ENCODE measurements at regions not wholly inside any gene's neighbourhood (a gene's known extent, or its start where the extent isn't known, plus 50 kb on each side); places are given as distances from the start of the nearest gene placed in this dataset.

DNA sequence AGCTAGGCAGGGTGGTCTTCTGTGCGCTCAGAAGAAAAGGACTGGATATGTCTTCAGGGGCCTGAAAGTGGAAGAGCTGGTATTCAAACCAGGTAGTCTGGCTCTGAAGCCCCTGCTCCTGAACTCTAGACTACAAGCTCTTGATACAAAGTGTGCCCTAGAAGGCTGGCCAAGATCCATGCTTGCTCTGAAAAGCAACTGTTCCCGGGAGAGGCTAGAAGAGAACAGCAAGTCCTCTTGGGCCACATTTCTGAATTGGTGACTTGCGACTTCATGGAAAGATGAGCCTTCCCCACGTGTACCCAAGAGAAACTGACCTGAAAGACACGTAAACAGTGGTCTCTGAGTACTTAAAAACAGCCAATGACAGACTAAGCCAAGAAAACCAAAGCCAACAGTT lies 123.3 kb upstream of the GRIK3 start:
- H3K9me3 Mint-ChIP-seq (ENCODE audit: low read depth): peaks cover 2% of the 10 kb centered on the region
- no peaks in the 10 kb centered on the region for H3K4me1 Mint-ChIP-seq (ENCODE audit: low read depth)
- no peaks in the 10 kb centered on the region for H3K36me3 Mint-ChIP-seq (ENCODE audit: insufficient read depth)

DNA sequence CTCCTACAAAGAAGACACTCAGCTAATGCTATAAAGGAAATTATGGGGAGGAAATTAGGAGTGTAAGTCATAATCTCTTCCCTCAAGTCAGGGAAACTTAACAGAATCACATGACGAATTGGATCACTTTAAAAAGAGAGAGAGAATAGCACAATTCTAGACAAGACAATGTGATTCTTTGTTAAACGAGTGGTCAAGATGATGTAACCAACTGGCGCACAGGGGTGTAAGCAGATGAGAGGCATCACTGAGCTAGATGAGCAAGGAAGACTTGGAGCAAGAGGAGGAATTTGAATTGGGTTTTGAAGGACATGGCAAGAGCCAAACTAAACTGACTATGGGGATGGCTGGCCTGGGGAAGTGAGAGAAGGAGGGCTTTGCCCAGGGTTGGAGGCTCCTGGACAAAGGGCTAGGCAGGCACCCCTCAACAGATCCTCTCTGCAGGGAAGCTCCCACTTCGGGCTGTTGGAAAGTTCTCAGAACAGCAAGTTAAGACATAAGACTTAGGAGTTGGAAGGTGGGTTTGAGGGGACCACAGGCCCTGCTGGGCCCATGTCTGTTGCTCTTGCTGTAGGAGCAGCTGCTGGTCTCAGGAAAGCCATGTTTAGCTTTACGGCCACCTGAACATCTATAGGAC lies 123.9 kb upstream of the GRIK3 start:
- no peak for DNase-seq (ENCODE audit: low spot score, unreplicated experiment)
- Mint-ChIP-seq H3K27me3 (peaks cover 35% of the 10 kb centered on the region), H3K36me3 (ENCODE audit: insufficient read depth) (no peaks in the 10 kb centered on the region), H3K9me3 (ENCODE audit: low read depth) (peaks cover 2% of the 10 kb centered on the region), H3K4me3 (ENCODE audit: low read depth) (no peak overlapping the region), H3K27ac (no peak overlapping the region), H3K4me1 (ENCODE audit: low read depth) (no peaks in the 10 kb centered on the region)
- TF ChIP-seq, protein P1, sequence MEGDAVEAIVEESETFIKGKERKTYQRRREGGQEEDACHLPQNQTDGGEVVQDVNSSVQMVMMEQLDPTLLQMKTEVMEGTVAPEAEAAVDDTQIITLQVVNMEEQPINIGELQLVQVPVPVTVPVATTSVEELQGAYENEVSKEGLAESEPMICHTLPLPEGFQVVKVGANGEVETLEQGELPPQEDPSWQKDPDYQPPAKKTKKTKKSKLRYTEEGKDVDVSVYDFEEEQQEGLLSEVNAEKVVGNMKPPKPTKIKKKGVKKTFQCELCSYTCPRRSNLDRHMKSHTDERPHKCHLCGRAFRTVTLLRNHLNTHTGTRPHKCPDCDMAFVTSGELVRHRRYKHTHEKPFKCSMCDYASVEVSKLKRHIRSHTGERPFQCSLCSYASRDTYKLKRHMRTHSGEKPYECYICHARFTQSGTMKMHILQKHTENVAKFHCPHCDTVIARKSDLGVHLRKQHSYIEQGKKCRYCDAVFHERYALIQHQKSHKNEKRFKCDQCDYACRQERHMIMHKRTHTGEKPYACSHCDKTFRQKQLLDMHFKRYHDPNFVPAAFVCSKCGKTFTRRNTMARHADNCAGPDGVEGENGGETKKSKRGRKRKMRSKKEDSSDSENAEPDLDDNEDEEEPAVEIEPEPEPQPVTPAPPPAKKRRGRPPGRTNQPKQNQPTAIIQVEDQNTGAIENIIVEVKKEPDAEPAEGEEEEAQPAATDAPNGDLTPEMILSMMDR (IDR thresholded peaks at IDR 0.05; ENCODE audit: unreplicated experiment): no peak

More for the DNA sequence above, 123.3 kb upstream of the GRIK3 start:
- H3K4me3 Mint-ChIP-seq (ENCODE audit: low read depth): no peak overlapping the region
- TF ChIP-seq, protein P1 (IDR thresholded peaks at IDR 0.05; ENCODE audit: unreplicated experiment): no peak
- no peak overlapping the region for H3K27ac Mint-ChIP-seq
- no peak for DNase-seq (ENCODE audit: low spot score, unreplicated experiment)
- peaks cover 35% of the 10 kb centered on the region for H3K27me3 Mint-ChIP-seq

DNA sequence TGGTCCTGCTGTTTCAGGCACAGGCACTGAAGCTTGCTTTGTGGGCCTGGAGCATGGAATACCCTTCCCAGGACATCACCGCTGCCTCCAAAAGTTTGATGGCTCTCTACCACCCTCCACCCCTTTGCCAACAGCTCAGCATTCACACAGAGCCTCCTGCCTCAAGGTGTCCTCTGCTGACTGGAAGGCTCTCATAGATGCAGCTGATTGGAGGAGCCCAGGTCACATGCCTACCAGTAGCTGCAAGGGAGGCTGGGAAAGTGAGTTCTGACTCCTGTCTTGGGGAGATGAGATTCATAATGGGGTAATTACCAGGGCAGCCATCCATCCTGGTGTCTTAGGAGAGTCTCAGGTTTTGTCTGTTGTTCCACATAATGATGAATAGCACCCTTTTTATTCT lies 124.8 kb upstream of the GRIK3 start:
- DNase-seq (ENCODE audit: low spot score, unreplicated experiment): no peak
- peaks cover 2% of the 10 kb centered on the region for H3K9me3 Mint-ChIP-seq (ENCODE audit: low read depth)
- H3K4me3 Mint-ChIP-seq (ENCODE audit: low read depth): no peak overlapping the region

DNA sequence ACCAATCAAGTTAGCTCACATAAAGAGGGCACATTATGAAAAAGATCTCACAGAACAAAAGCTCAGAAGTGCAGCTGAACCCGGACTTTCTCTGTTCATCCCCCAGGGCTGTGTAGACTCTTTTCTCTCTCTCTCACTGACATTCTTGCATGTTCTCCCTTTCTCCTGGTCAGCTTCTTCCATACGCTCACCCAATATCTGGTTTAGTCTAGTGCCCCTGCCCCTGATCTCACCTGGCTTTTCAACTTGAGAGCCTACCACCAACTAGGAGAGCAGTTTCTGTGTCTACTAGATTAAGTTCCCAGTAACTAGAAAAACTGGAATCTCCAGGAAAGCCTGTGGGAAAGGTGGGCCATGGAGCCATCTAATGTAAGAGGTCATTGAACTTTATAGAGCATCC lies 126.9 kb upstream of the GRIK3 start:
- no peak for DNase-seq (ENCODE audit: low spot score, unreplicated experiment)
- Mint-ChIP-seq H3K4me1 (ENCODE audit: low read depth) (no peaks in the 10 kb centered on the region), H3K4me3 (ENCODE audit: low read depth) (no peak overlapping the region), H3K9me3 (ENCODE audit: low read depth) (peaks cover 9% of the 10 kb centered on the region), H3K27ac (no peak overlapping the region), H3K27me3 (peaks cover 22% of the 10 kb centered on the region), H3K36me3 (ENCODE audit: insufficient read depth) (no peaks in the 10 kb centered on the region)
- TF ChIP-seq, protein P1 (IDR thresholded peaks at IDR 0.05; ENCODE audit: unreplicated experiment): no peak

More for the DNA sequence above, 124.8 kb upstream of the GRIK3 start:
- Mint-ChIP-seq H3K27me3 (peaks cover 30% of the 10 kb centered on the region), H3K4me1 (ENCODE audit: low read depth) (no peaks in the 10 kb centered on the region), H3K27ac (no peak overlapping the region), H3K36me3 (ENCODE audit: insufficient read depth) (no peaks in the 10 kb centered on the region)
- TF ChIP-seq, protein P1 (IDR thresholded peaks at IDR 0.05; ENCODE audit: unreplicated experiment): no peak

DNA sequence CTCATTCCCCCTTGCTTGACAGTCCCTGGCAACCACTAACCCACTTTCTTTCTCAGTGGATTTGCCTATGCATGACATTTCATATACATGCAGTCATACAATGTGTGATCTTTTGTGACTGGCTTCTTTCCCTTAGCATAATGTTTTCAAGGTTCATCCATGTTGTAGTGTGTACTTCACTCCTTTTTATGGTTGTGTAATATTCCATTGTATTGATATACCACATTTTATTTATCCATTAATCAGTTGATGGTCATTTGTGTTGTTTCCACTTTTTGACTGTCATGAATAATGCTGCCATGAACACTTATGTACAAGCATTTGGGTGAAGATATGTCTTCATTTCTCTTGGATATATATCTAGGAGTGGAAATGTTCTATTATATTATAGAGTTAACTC lies 127.7 kb upstream of the GRIK3 start:
- Mint-ChIP-seq H3K27me3 (peaks cover 17% of the 10 kb centered on the region), H3K4me1 (ENCODE audit: low read depth) (no peaks in the 10 kb centered on the region), H3K9me3 (ENCODE audit: low read depth) (peaks cover 9% of the 10 kb centered on the region), H3K27ac (no peak overlapping the region), H3K4me3 (ENCODE audit: low read depth) (no peak overlapping the region), H3K36me3 (ENCODE audit: insufficient read depth) (no peaks in the 10 kb centered on the region)
- TF ChIP-seq, protein P1 (IDR thresholded peaks at IDR 0.05; ENCODE audit: unreplicated experiment): no peak
- DNase-seq (ENCODE audit: low spot score, unreplicated experiment): no peak
